ENCODE measurements at regions not wholly inside any gene's neighbourhood (a gene's known extent, or its start where the extent isn't known, plus 50 kb on each side); places are given as distances from the start of the nearest gene placed in this dataset.

DNA sequence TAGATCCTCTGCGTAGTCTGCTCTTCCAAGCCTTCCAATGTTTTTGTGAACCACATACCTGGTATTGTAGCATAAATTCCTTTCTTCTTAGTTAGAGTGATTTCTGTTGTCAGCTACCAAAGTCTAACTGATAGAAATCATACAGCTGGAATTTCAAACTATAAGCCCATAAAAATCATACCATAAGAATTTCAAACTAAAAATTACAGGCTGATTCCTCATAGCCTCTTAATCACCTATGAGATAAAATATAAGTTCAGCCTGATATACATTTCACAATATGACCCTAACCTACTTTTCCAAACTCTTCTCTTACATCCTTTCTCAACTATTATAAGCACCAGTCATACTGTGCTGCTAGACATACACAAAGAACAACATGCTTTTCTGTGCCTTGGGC, 64.8 kb downstream of the PTHLH start:
- no peak for DNase-seq

DNA sequence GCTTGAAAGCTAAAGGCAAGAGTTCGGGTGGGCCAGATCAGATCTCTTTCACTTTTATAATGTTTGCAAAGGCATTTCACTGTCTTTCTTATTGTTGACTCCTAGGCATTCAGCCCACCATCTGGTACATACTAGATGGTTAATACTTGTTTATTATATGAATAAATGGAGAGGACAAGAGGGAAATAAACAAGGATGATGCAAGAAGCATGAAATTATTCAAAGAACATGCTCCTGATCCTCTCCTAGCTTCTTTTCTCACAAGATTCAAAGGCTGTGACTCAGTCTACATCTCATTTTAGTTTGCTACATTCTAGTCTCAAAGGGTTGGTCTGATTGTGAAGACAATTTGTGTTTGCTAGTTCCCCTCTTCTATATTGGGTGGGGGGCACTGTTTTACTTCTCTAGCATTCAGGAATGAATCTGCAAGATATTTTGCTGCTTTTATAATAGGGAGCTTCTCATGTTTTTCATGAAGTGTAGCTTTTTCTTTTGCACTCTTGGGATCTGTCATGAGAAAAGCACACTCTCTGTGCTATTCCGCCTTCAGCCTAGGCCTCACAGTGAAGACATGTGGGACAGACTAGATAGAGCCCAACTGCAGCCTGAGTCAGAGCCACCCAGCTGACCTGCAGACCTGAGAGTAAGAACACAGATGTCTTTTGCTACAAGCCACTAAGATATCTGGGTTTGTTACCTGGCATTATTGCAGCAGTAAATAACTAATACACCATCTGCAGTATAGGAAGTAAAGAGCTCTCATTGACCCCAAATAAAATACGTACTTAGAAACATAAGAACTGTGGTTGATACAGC, 65.7 kb downstream of the PTHLH start:
- DNase-seq = no peak

DNA sequence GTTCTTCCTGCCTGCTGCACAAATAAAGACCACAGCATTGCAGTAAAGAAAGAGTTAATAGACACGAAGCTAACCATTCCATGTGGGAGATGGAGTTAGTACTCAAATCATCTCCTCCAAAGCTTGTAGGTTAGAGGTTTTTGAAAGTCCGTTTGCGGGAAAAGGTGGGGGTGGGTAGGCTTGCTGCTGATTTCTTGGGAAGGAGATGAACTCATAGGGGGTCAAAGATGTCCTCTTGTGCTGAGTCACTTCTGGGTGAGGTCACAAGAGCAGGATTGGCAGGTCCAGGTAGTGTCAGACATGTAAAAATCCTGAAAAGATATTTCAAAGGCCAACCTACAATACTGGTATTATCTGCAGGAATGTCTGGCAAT, 66.4 kb downstream of the PTHLH start:
- no peak for DNase-seq

DNA sequence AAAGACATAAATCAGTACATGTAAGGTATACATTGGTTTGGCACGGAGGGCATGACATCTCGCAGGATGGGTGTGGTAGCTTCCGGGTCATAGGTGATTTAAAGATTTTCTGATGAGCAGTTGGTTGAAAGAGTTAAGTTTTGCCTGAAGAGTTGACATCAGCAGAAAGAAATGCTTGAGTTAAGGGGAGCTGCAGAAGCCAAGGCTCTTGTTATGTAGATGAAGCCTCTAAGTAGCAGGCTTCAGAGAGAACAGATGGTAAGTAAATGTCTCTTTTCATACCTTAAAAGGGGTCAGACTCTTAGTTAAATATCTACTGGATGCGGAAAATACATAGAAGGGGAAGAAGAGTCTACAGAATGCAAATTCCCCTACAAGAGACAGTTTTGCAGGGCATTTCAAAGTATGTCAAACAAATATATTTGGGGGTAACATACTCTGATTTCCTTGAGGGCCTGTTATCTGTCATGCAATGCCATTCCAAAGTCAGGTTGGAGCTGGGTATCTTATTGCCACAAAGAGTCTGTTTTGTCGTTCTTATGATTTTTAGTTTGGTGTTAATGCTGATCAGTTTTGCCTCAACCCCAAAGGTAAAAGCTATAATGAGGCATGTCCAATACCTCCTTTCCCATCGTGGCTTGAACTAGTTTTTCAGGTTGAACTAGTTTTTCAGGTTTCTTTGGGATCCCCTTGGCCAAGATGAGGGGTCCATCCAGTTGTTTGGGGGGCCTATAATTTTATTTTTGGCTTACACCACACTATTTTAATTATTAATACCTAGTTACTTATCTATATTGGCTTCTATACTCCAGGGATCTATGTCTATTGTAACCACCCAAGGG, 67.0 kb downstream of the PTHLH start:
- no peak for DNase-seq

DNA sequence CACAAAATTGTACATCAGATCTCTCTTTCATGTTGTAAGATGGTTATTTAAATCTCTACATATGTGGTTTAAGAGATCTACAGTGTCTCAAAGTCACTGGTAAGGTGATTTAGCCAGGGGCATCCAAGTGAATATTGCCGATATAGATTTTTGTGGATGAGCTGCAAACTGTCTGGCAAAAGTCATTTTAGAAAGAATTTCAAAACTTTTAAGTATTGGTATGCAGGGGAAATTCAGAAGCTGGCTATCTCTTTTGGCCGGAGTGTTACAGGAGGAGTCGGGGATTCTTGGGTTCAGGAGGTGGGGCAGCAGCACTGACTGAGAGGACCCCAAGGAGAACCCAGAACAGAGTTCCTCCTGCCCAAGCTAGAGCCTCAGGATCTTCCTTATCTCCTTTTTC, 69.9 kb downstream of the PTHLH start:
- DNase-seq = no peak

DNA sequence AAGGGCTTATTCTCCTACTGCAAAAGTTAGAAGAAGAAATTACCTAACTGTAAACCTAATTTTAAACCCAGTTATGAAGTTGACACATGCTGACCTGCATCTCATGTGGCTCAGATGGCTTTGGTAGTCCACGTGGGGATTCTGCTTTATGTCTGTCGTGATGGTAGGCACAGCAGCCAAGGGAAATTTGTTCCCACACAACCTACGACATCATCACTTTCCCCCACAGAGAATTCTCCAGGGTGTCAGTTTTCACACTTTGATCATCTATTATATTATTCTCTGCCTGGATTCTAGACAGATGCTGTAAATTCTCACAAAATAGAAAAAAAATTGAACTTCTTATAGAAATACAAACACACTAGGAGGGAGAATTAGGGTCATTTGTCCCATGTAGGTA, 70.6 kb downstream of the PTHLH start:
- DNase-seq = no peak

DNA sequence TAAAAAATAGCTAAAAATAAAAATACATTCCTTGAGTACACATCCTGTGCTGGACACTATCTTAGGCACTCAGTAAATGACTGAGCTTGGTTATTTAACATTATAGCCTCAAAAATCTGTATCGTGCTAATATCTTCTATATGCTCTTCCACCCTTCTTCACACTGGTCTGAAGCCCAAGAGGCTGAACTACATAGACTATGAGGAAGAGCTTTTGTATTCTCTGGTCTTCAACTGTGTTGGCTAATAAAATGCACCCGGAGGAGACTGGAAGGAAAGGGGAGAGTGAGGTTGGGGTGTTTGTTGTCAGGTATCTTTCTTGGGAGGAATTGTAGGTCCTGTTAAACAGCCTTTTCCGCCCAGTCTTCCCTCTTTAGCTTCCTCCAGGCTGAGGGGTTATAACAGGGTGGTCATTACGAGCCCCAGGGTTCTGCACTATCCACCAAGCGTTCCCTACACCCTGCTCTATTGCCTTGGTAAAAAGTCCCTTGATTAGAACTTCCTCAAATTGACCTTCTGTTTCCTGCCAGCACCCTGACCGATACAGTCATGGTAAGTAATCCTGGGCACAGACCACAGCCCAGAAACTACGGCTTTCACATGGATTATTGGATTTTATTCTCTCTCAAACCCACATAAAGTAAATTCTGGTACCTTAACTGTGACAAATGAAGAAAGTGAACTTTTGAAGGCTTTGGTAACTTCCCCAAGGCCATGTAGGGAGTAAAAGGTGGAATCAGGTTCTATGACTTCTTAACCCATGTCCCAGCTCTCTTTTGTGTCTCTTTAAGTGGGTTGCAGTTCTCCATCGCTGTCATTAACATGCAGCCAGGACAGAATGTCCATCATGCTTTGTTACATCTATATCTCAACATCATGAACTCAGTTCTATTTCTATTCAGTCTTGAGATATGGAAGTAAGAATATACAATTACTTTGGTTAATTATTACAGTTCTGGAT, 71.3 kb downstream of the PTHLH start:
- DNase-seq = peak in 1 of 2 donors; percentile 3

DNA sequence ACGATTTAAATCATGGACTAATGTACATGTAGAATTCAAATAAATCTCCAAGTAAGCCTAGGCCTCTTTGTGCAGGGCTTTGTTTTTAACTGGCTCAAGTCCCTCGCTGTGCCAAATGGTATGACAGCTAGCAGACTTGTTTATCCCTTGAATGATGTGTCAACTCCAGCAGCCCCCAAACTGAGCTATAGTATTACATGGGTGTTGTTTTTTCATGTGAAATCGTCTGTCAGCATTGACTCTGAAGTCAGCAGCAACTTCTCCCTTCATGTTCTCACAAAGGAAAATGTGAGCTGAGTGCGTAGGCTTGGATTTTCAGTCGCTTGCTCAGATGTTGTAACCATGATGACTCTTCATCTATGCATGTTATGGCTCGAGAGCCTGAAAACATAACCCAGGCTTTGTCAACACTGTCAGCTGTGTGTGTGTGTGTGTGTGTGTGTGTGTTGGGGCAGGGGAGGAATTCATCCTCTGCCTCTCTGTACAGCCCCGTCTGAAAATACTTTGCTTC, 73.3 kb downstream of the PTHLH start:
- DNase-seq = no peak

DNA sequence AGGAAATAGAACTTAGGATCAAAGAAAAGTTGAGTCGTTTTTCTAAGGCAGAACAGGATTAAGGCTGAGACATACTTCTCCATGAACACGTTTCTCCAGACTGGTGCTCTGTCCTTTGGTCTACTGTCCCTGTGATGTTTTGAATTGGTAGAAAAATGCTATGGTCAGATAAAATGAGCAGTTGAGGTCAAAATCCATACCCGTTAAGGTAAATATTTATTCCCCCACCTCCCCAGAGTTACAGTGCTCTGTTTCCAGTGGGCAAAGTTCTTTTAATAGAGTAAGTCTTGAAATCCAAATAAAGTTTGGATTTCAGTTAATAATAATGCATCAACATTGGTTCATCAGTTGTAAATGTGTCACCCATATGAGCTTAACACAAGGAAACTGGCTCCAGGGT, 74.5 kb downstream of the PTHLH start:
- no peak for DNase-seq

DNA sequence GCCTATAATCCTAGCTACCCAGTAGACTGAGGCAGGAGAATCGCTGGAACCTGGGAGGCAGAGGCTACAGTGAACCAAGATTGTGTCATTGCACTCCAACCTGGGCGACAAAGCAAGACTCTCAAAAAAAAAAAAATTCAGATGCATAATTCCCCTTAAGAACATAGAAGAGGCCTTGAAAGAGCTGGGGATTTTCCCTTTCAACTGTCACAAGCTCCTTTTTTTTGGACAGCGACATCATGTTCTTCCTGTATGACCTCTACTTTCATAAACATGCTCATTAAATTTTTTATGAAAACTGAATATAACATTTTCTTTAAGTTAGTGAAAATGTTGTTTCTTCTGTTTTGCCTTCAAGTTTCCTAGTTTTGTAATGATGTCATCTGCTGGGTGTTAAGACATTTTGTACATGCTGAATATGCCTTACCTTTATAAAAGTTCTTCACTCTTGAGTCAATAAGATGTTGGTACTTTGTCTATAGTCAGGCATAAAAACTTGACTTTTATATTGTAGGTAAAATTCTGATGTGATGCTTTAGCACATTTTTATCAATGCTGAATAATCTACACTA, 76.0 kb downstream of the PTHLH start:
- no peak for DNase-seq

DNA sequence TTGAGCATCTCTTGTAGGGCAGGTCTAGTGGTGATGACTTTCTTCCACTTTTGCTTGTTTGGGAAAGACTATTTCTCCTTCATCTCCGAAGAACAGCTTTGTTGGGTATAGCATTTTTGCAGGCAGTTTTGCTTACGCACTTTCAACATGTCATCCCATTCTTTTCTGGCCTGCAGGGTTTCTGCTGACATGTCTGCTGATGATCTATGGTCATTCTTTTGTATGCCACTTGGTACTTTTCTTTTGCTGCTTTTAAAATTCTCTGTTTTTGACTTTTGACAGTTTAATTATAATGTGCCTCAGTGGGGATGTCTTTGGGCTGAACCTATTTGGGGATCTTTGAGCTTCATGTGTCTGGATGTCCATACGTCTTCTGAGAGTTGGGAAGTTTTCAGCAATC, 78.2 kb downstream of the PTHLH start:
- no peak for DNase-seq

DNA sequence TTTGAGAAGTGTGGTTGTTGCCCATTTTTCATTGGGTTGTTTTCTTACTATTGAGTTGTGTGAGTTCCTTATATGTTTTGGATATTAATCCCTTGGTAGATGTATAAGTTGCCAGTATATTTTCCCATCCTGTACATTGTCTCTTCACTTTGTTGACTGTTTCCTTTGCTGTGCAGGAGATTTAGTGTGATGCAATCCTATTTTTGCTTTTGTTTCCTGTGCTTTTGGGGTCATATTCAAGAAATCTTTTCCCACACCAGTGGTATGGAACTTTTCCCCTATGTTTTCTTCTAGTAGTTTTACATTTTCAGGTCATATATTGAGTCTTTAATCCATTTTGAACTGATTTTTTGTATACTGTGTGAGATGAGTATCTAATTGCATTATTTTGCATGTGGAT, 92.8 kb downstream of the PTHLH start:
- DNase-seq = no peak

DNA sequence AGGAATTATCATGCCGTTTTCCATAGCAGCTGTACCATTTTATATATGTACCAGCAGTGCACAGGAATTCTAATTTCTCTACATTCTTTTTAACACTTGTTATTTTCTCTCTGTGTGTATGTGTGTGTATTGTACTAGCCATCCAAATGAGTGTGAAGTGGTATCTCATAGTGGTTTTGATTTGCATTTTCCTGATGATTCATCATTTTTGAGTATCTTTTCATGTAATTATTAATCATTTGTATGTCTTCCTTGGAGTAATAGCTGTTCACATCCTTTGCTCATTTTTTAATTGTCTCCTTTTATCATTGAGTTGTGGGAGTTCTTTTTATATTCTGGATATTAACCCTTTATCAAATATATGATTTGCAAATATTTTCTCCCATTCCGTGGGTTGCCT, 95.6 kb upstream of the MANSC4 start:
- DNase-seq = no peak

DNA sequence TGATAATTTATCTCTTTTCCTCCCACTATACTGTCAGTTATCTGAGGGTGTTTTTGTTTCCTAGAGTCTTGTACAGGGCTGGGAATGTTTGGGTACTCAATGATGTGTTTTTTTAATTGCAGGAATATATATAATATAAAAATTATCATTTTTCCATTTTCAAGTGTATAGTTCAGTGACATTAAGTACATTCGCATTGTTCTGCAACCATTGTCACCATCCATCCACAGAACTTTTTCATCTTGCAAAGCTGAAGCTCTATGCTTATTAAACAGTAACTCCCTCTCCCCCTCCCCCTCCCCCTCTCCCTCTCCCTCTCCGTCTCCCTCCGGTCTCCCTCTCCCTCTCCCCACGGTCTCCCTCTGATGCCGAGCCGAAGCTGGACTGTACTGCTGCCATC, 93.0 kb upstream of the MANSC4 start:
- DNase-seq = no peak

DNA sequence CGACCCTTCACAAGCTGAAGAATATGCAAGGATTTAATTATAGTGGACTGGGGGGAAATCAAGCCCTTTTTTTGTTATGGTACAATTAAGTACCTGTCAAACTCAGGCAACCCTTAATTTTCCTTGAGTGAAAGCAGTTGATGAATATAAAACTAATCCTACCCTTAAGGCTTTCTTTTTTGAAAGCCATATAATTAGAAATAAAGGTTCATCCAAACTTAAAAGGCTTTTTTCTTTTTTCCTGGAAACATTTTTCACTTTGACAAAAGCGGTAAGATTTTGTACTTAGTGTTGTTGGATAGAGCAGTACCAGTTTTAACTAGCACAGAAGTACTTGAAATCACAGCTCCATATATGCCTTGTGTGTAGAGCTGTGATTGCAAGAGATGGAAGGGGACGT, 91.9 kb upstream of the MANSC4 start:
- no peak for DNase-seq

DNA sequence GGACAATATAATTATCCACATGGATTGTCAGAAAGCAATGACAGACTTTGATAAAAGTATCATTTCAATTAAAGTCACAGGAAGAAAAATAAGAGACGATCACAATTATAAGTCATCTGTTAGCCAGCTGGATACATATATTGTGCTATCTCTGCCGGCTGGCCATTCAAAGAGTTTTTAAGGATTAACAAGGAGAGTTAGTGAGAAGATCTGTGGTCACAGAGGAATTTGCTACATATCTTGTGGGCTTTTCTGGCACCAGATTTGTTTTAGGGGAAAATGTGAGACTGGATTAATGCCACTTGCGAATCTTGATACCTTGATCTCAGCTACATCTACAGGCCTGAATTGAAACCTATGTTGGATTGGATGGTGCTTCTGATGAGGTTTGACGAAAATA, 90.9 kb upstream of the MANSC4 start:
- no peak for DNase-seq

DNA sequence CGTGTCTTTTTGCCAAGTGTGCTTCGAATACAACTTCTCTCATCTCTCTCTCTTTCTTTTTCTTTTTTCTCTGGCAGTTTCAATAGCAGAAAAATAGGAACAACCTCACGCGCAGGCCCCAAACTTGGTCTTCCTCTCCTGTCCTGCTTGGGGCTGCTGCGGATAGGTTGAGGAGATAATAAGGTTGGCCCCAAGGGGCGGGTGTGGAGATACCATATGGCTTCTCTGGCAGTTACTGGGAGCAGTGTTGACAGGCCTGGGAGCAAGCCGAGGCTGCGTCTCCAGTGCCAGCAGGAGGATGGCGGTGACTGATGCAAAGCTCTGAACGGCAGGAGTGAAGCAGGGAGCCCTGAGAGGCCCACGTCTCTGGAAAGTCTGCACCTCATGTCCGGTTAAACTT, 89.5 kb upstream of the MANSC4 start:
- DNase-seq = no peak

DNA sequence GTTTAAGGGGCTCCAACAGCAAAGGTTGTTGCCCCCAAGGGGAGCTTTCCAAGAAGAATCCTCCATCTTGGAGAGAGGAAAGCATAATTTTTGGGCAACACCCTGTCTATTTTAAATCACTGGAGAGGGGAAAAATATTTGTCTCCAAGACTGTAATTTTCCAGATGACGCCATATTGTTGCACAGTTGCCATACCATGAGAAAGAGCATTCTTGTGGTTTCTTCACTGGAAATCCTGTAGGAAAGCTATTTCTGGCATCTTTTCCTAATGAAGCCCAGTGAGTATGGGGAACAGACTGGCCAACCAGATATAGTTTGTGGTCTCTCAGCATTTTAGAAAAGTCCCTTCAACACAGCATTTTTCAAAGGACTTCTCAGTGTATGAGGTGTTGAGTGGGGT, 88.1 kb upstream of the MANSC4 start:
- no peak for DNase-seq

DNA sequence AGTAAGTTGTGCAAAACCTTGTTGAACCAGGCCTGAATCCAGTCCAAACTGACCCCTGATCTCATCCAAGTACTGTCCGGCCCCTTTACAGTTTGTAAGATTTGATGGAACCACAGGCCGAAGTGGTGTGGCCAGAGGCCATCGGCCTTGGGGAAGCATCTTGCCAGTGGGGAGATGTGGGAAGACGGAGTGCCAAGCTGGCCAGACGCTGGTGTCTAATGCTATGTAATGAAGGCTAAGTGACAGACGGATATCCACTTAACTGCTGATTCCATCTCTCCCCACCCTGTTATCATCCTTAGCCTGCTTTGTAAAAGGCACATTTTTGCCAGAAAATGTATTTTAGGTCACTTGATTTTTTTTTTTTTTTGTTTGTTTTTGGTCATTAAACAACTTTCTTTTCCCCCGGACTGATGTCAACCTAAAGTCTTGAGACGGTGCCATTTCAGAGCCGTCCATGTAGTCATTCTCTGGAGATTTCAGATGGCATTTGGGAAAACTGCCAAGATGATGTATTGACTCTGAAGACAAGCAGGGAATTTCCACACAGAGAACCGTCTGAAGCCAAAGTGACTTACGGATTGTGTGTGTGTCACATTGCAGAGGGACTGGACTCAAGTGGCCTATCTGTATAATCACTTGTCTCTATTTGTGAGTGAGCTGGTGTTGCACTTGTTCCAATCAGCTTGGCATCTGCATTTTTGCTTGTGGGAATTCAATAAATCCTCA, 86.5 kb upstream of the MANSC4 start:
- DNase-seq = no peak

DNA sequence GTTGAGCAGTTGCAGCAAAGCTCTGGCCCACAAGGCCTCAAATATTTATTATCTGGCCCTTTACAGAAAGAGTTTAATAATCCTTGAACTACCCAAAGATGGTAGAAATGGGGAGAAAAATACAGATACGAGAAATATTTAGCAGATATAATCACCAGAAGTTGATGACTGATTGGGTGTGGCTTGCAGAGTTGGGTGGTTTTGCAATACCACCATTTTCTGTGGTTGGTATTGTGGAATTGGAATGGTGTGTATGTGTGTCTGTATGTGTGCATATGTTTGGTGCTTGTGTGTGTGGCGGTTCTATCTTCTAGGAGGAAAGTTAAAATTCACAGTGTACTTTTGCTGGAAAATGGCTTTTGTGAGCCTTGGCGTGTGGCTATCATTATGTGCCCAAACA, 85.4 kb upstream of the MANSC4 start:
- no peak for DNase-seq

DNA sequence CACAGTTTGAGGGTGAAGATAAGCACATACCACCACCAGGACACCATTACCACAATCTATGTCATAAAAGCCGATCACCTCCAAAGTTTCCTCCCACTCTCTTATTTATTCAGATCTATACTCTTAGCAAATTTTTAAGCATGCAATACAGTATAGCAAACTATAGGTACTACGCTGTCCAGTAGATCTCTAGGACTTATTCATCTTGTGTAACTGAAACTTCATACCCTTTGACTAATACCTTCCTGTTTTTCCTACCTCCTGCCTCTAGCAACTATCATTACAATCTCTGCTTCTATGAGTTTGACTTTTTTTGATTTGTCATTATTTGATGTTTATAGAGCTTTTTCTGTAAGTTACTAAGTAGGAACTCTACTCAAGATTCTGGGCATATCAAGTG, 84.5 kb upstream of the MANSC4 start:
- no peak for DNase-seq

DNA sequence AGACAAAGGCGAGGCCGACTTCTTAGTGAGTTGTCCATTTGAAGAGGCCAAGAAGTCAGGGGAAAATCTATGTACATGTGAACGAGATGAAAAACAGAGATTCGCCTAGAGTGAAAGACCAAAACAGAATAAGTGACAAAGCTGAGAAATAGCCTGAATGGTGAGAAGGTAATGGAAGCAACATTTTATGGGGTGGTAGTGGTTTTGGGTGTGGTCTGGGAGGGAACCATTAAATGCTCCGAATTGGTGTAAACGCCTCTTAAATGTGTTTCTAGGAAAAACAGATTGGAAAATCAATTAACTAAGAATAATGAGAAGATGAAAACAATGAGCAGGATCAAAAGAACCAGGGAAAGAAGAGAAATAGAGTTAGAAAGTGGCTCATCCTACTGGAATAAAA, 83.8 kb upstream of the MANSC4 start:
- no peak for DNase-seq

All from bone marrow (tissue), 2 donors.